GM21717 (cell line): ENCODE measurements at regions not wholly inside any gene's neighbourhood (a gene's known extent, or its start where the extent isn't known, plus 50 kb on each side); places are given as distances from the start of the nearest gene placed in this dataset.
"Not testable (repeated sequence)": the region's sequence is repeated elsewhere in the genome, so short reads cannot be mapped to it uniquely, and the experiment has no call there.

ENCODE experiments used
- ATAC-seq: cut with Tn5 transposase; IDR thresholded peaks from one replicate; pipeline ENCODE4 v1.9.1; 2021; ENCODE audit warnings: mild to moderate bottlenecking, moderate library complexity; ENCODE audit not compliant: unreplicated experiment

GRCh38 chr5:120913396-120913795, 449.3 kb downstream of the PRR16 start:
- ATAC-seq = no peak

GRCh38 chr5:120917214-120917758, 453.2 kb downstream of the PRR16 start:
- no peak for ATAC-seq

GRCh38 chr5:120919017-120919416, 454.9 kb downstream of the PRR16 start:
- ATAC-seq = no peak

GRCh38 chr5:120923026-120923425, 458.9 kb downstream of the PRR16 start:
- no peak for ATAC-seq

GRCh38 chr5:120926471-120926870, 462.4 kb downstream of the PRR16 start:
- no peak for ATAC-seq

GRCh38 chr5:120927950-120928530, 463.9 kb downstream of the PRR16 start:
- ATAC-seq = no peak

GRCh38 chr5:120932480-120932879, 468.4 kb downstream of the PRR16 start:
- ATAC-seq = no peak

- ATAC-seq = no peak
These were observed 469.9 kb downstream of the PRR16 start for GRCh38 chr5:120934031-120934430.

- no peak for ATAC-seq
These were observed 472.6 kb downstream of the PRR16 start for GRCh38 chr5:120936652-120937051.

- no peak for ATAC-seq
These were observed 474.5 kb downstream of the PRR16 start for GRCh38 chr5:120938604-120939003.

- no peak for ATAC-seq
These were observed 478.7 kb downstream of the PRR16 start for GRCh38 chr5:120942596-120943350.

GRCh38 chr5:120949596-120949995, 485.5 kb downstream of the PRR16 start:
- not testable (repeated sequence) for ATAC-seq

GRCh38 chr5:120953445-120953844, 489.3 kb downstream of the PRR16 start:
- ATAC-seq = not testable (repeated sequence)

GRCh38 chr5:120954255-120954654, 490.2 kb downstream of the PRR16 start:
- ATAC-seq = no peak

GRCh38 chr5:120955795-120956194, 491.7 kb downstream of the PRR16 start:
- ATAC-seq = no peak

GRCh38 chr5:120958877-120959485, 494.9 kb downstream of the PRR16 start:
- no peak for ATAC-seq

- no peak for ATAC-seq
These were observed 496.4 kb downstream of the PRR16 start for GRCh38 chr5:120960510-120960909.

- no peak for ATAC-seq
These were observed 503.3 kb downstream of the PRR16 start for GRCh38 chr5:120967366-120967765.

GRCh38 chr5:120974690-120975089, 510.6 kb downstream of the PRR16 start:
- ATAC-seq = no peak

GRCh38 chr5:120982351-120982750, 518.3 kb downstream of the PRR16 start:
- ATAC-seq = no peak

GRCh38 chr5:120985526-120985925, 521.4 kb downstream of the PRR16 start:
- ATAC-seq = no peak

GRCh38 chr5:120988491-120988890, 524.4 kb downstream of the PRR16 start:
- ATAC-seq = no peak
